Thyroid gland (tissue), 4 donors: ENCODE measurements at regions not wholly inside any gene's neighbourhood (a gene's known extent, or its start where the extent isn't known, plus 50 kb on each side); places are given as distances from the start of the nearest gene placed in this dataset.

Source experiments
- DNase-seq, 2 donors: peaks; one replicate each; pipeline ENCODE4 v3.0.0-alpha.2; 2019
- H3K27ac ChIP-seq, 3 donors: fragments of 200-600 bp; sonication (generic); 1 replicate in 2 of 3; 2 replicates in 1 of 3; pipeline ENCODE4 v1.5.1; 2016 to 2019; ENCODE audit warnings: mild to moderate bottlenecking in 1 of 3, moderate library complexity in 1 of 3
- H3K27me3 ChIP-seq: fragments of 200-600 bp; sonication (generic); one replicate; pipeline ENCODE4 v1.5.1; 2019
- H3K36me3 ChIP-seq, 2 donors: fragments of 200-600 bp; sonication (generic); one replicate each; pipeline ENCODE4 v1.5.1; 2016 to 2019
- H3K4me1 ChIP-seq, 2 donors: fragments of 200-600 bp; sonication (generic); one replicate each; pipeline ENCODE4 v1.5.1; 2017 to 2019
- H3K4me3 ChIP-seq, 3 donors: fragments of 200-600 bp; sonication (generic); replicated peaks in 1 of 3; 1 replicate in 2 of 3; 2 replicates in 1 of 3; pipeline ENCODE4 v1.5.1; 2016; ENCODE audit warnings: mild to moderate bottlenecking in 1 of 3
- H3K9me3 ChIP-seq: fragments of 200-600 bp; sonication (generic); one replicate; pipeline ENCODE4 v1.5.1; 2017
- POLR2A ChIP-seq, 2 donors: fragments of 450-650 bp; IDR thresholded peaks; one replicate each; pipeline ENCODE4 v1.6.1; 2017; ENCODE audit warnings: antibody characterized with exemption in 2 of 2, mild to moderate bottlenecking in 2 of 2, moderate library complexity in 1 of 2
- WGBS, 2 donors: methylation state at CpG; one replicate each; pipeline ENCODE4 v1.1.5; 2017; 5-methylcytosine and 5-hydroxymethylcytosine counted together
- intact Hi-C: fragments of 100-400 bp; cut with DNase I; formaldehyde crosslinking; loops from one replicate; pipeline ENCODE4 v1.15.1; 2023
- TF ChIP-seq, protein P1 (sequence below), 6 experiments: fragments of 200-600 bp in 3 of 6; fragments of 450-650 bp in 3 of 6; sonication (generic) in 3 of 6; IDR thresholded peaks; one replicate each; pipeline ENCODE4 v1.5.1; 2016 to 2019; ENCODE audit warnings: antibody characterized with exemption in 6 of 6, mild to moderate bottlenecking in 2 of 6, inconsistent platforms in 1 of 6, moderate library complexity in 1 of 6

- H3K4me1 ChIP-seq = peaks cover 2 to 10% of the 10 kb centered on the region in 2 donors
These were observed 458.2 kb downstream of the TSHZ3 start for GRCh38 chr19:30891051-30891450.

DNA sequence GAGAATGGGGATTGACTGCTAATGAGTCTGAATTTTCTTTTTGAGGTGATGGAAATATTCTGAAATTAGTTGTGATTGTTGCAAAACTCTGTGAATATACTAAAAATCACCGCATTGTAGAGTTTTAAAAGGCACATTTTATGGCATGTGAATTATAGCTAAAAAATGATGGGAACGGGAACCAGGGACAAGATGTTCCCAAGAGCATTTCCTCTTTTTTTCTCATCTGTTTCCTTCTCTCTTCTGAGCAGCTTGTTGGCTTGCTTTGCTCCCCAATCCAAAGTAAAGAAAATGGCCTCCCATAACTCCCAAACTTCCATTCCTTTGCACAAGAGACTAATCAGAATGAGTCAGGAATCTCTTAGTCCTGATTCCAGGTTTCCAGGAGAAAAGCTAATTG lies 459.2 kb downstream of the TSHZ3 start:
- no peaks in the 10 kb centered on the region for H3K36me3 ChIP-seq
- H3K27ac ChIP-seq = no peak overlapping the region
- H3K9me3 ChIP-seq = no peaks in the 10 kb centered on the region
- DNase-seq = no peak
- no peaks in the 10 kb centered on the region for H3K4me1 ChIP-seq
- H3K27me3 ChIP-seq = no peaks in the 10 kb centered on the region
- no peak overlapping the region for H3K4me3 ChIP-seq
- TF ChIP-seq POLR2A (IDR thresholded peaks at IDR 0.05) = no peak
- TF ChIP-seq, protein P1, sequence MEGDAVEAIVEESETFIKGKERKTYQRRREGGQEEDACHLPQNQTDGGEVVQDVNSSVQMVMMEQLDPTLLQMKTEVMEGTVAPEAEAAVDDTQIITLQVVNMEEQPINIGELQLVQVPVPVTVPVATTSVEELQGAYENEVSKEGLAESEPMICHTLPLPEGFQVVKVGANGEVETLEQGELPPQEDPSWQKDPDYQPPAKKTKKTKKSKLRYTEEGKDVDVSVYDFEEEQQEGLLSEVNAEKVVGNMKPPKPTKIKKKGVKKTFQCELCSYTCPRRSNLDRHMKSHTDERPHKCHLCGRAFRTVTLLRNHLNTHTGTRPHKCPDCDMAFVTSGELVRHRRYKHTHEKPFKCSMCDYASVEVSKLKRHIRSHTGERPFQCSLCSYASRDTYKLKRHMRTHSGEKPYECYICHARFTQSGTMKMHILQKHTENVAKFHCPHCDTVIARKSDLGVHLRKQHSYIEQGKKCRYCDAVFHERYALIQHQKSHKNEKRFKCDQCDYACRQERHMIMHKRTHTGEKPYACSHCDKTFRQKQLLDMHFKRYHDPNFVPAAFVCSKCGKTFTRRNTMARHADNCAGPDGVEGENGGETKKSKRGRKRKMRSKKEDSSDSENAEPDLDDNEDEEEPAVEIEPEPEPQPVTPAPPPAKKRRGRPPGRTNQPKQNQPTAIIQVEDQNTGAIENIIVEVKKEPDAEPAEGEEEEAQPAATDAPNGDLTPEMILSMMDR (IDR thresholded peaks at IDR 0.05) = no peak
- 68 to 80% methylated on average over 2 of the region's 2 CpGs for WGBS, 2 donors
- intact Hi-C loops = no loop called here

More at GRCh38 chr19:30891051-30891450, 458.2 kb downstream of the TSHZ3 start:
- TF ChIP-seq, protein P1 (IDR thresholded peaks at IDR 0.05) = no peak
- TF ChIP-seq POLR2A (IDR thresholded peaks at IDR 0.05) = no peak
- WGBS, 2 donors = 91% methylated on average over 4 of the region's 4 CpGs
- intact Hi-C loops = no loop called here
- Histone ChIP-seq H3K9me3 (no peaks in the 10 kb centered on the region), H3K27me3 (no peaks in the 10 kb centered on the region), H3K36me3 (no peaks in the 10 kb centered on the region), H3K27ac (no peak overlapping the region), H3K4me3 (no peak overlapping the region)
- no peak for DNase-seq

DNA sequence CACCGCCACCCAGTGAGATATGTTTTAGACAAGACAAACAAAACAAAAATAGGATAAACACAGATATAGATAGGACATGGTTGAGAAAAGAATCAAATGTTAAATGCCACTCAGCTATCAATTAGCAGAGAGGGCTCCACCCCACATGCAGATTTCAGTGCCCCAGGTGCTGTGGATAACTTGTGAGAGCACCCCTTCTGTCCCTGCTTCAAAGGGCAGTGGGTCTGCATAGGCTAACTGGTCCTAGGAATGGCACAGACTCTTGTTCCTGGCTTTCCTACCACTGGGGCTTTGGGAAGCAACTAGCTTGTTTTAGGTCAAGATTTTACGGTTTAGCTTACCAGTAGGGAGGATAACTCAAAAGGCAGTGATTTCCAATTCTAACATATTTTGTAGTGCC lies 460.3 kb downstream of the TSHZ3 start:
- no peaks in the 10 kb centered on the region for H3K27me3 ChIP-seq
- DNase-seq = no peak
- no peak overlapping the region for H3K4me3 ChIP-seq
- H3K27ac ChIP-seq = no peak overlapping the region
- H3K36me3 ChIP-seq = no peaks in the 10 kb centered on the region
- intact Hi-C loops = no loop called here
- WGBS, 2 donors = 96 to 100% methylated on average over 2 of the region's 2 CpGs
- H3K4me1 ChIP-seq = no peaks in the 10 kb centered on the region
- H3K9me3 ChIP-seq = no peaks in the 10 kb centered on the region
- TF ChIP-seq POLR2A (IDR thresholded peaks at IDR 0.05) = no peak
- TF ChIP-seq, protein P1 (IDR thresholded peaks at IDR 0.05) = no peak

DNA sequence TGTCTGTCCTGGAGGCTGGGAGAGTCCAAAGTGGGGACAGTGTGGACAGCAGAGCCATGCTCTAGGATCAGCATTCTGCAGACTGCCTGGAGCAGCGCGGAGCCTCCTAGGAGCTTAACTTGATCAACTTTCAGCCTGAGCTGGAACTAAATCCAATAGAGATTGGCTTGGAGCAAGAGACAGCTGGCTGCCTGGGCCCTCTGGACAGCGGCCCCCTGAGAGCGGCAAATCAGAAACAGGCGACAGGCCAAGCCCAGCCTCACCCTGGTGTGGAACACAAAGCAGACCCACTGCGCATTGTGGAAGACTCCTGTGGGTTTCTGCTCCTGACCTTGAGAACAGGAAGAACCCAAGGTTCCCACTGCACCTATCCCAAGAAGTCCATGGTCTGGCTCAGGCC lies 462.2 kb downstream of the TSHZ3 start:
- 81 to 100% methylated on average over 1 to 6 of the region's 6 CpGs for whole genome bisulfite sequencing, 2 donors
- Histone ChIP-seq H3K9me3 (no peaks in the 10 kb centered on the region), H3K4me1 (no peaks in the 10 kb centered on the region), H3K36me3 (no peaks in the 10 kb centered on the region), H3K27ac (no peak overlapping the region), H3K27me3 (no peaks in the 10 kb centered on the region), H3K4me3 (no peak overlapping the region)
- no peak for DNase-seq
- intact Hi-C loops = no loop called here
- TF ChIP-seq, protein P1 (IDR thresholded peaks at IDR 0.05) = no peak
- TF ChIP-seq POLR2A (IDR thresholded peaks at IDR 0.05) = no peak

GRCh38 chr19:30886222-30886621 lies 463.0 kb downstream of the TSHZ3 start:
- 83 to 93% methylated on average over 6 of the region's 7 CpGs for WGBS, 2 donors
- intact Hi-C loops = no loop called here

More at GRCh38 chr19:30886222-30886621, 463.0 kb downstream of the TSHZ3 start:
- DNase-seq = no peak
- Histone ChIP-seq H3K9me3 (no peaks in the 10 kb centered on the region), H3K27ac (no peak overlapping the region), H3K4me1 (no peaks in the 10 kb centered on the region), H3K4me3 (no peak overlapping the region), H3K36me3 (no peaks in the 10 kb centered on the region), H3K27me3 (no peaks in the 10 kb centered on the region)
- TF ChIP-seq POLR2A (IDR thresholded peaks at IDR 0.05) = no peak
- TF ChIP-seq, protein P1 (IDR thresholded peaks at IDR 0.05) = no peak
